SK-N-SH (cell line): ENCODE measurements at regions not wholly inside any gene's neighbourhood (a gene's known extent, or its start where the extent isn't known, plus 50 kb on each side); places are given as distances from the start of the nearest gene placed in this dataset.

Experiments
- CHD2 ChIP-seq: fragments of 150-350 bp; IDR thresholded peaks from 2 replicates; pipeline ENCODE4 v1.6.1; 2018; ENCODE audit warnings: low read length; ENCODE audit not compliant: partially characterized antibody
- CTCF ChIP-seq: fragments of 200-600 bp; sonication (generic); IDR thresholded peaks from 2 replicates; pipeline ENCODE4 v1.6.1; 2017; ENCODE audit warnings: antibody characterized with exemption, mild to moderate bottlenecking, moderate library complexity
- EZH2phosphoT487 ChIP-seq: fragments of 200-600 bp; sonication (generic); IDR thresholded peaks from 2 replicates; pipeline ENCODE4 v1.6.1; 2017; ENCODE audit warnings: low read depth, mixed run types, mild to moderate bottlenecking, antibody characterized with exemption, moderate library complexity, borderline replicate concordance
- FOXJ3 ChIP-seq: sonication (generic); formaldehyde crosslinking; IDR thresholded peaks from 2 replicates; pipeline ENCODE4 v1.5.1; 2020; ENCODE audit warnings: mild to moderate bottlenecking, missing genetic modification reagents
- JUND ChIP-seq: IDR thresholded peaks from 2 replicates; pipeline ENCODE4 v1.4.0; 2012
- MAX ChIP-seq: IDR thresholded peaks from 2 replicates; pipeline ENCODE4 v1.4.0; 2012; ENCODE audit warnings: low read depth
- MXI1 ChIP-seq: IDR thresholded peaks from 2 replicates; pipeline ENCODE4 v1.6.1; 2012; ENCODE audit warnings: mild to moderate bottlenecking, low read depth, low read length, improper control_type of control experiment
- POLR2AphosphoS5 ChIP-seq: IDR thresholded peaks from 2 replicates; pipeline ENCODE4 v1.6.1; 2012; ENCODE audit warnings: low read depth, low read length
- RCOR1 ChIP-seq: fragments of 150-350 bp; IDR thresholded peaks from 2 replicates; pipeline ENCODE4 v1.6.1; 2017; ENCODE audit warnings: antibody characterized with exemption, low read length
- REST ChIP-seq: IDR thresholded peaks from 2 replicates; pipeline ENCODE4 v1.6.1; 2012; ENCODE audit warnings: mild to moderate bottlenecking, low read depth, low read length, moderate library complexity
- TAF1 ChIP-seq: IDR thresholded peaks from 2 replicates; pipeline ENCODE4 v1.6.1; 2012; ENCODE audit warnings: low read depth, mild to moderate bottlenecking, low read length, moderate library complexity, borderline replicate concordance
- TCF12 ChIP-seq: IDR thresholded peaks from 2 replicates; pipeline ENCODE4 v1.4.0; 2012
- ZBTB33 ChIP-seq: IDR thresholded peaks from 2 replicates; pipeline ENCODE4 v1.4.0; 2012; ENCODE audit warnings: low read depth, borderline replicate concordance
- TF ChIP-seq, protein P1 (sequence below): fragments of 150-350 bp; IDR thresholded peaks from 2 replicates; pipeline ENCODE4 v1.6.1; 2017; ENCODE audit warnings: antibody characterized with exemption, low read length, low read depth, borderline replicate concordance

DNA sequence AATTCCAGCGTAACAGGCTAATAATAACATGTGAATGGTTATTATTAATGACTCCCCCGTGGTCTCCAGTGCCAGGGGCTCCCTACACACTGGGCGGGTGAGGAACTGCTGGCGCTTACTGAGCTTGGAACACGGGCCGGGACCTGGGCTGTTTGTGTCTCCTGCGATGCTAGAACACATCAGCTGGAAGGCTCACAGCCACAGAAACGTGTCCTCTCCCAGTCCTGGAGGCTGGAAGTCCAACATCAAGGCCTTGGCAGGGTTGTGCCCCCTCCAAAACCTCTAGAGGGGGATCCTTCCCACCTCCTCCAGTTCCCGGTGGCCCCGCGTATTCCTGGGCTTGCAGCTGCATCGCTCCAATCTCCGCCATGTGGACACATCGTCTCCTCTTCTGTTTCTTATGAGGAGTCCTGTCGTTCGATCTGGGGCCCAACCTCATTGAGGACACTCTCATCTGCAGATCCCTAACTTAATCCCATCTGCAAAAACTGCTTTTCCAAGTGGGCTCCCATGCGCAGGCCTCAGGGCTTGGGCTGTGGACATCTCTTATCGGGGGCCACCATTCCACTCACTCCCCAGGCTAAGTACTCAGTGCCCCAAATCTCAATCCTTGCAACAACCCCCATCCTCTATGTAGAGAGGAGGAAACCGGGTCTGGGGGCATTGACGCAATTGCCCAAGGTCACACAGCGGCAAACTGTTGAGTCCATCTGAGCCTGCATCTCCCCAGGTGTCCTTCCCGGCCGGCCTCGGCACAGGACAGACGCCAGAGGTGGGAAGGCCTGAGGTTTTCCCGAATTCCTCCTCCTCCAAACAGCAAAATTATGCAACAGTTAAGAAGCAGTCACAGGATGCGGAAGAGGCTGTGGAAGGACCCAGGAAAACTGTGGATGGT, 193.9 kb downstream of the IRF8 start:
- TF ChIP-seq CHD2, result no peak
- TF ChIP-seq, protein P1, sequence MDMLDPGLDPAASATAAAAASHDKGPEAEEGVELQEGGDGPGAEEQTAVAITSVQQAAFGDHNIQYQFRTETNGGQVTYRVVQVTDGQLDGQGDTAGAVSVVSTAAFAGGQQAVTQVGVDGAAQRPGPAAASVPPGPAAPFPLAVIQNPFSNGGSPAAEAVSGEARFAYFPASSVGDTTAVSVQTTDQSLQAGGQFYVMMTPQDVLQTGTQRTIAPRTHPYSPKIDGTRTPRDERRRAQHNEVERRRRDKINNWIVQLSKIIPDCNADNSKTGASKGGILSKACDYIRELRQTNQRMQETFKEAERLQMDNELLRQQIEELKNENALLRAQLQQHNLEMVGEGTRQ, result no peak
- TF ChIP-seq REST, result no peak
- no peak for TF ChIP-seq TAF1
- no peak for TF ChIP-seq CTCF
- TF ChIP-seq POLR2AphosphoS5, result no peak
- TF ChIP-seq EZH2phosphoT487, result no peak
- TF ChIP-seq RCOR1, result no peak
- TF ChIP-seq MAX, result no peak
- no peak for TF ChIP-seq TCF12
- no peak for TF ChIP-seq JUND
- no peak for TF ChIP-seq MXI1
- no peak for TF ChIP-seq FOXJ3
- no peak for TF ChIP-seq ZBTB33
